COLO668 (cell line): ENCODE measurements at regions not wholly inside any gene's neighbourhood (a gene's known extent, or its start where the extent isn't known, plus 50 kb on each side); places are given as distances from the start of the nearest gene placed in this dataset.
"Not testable (repeated sequence)": the region's sequence is repeated elsewhere in the genome, so short reads cannot be mapped to it uniquely, and the experiment has no call there.

ENCODE experiments used
- DNase-seq: peaks from one replicate; lab custom pipeline; 2025; ENCODE audit not compliant: unreplicated experiment; lab: John Stamatoyannopoulos, UW

DNA sequence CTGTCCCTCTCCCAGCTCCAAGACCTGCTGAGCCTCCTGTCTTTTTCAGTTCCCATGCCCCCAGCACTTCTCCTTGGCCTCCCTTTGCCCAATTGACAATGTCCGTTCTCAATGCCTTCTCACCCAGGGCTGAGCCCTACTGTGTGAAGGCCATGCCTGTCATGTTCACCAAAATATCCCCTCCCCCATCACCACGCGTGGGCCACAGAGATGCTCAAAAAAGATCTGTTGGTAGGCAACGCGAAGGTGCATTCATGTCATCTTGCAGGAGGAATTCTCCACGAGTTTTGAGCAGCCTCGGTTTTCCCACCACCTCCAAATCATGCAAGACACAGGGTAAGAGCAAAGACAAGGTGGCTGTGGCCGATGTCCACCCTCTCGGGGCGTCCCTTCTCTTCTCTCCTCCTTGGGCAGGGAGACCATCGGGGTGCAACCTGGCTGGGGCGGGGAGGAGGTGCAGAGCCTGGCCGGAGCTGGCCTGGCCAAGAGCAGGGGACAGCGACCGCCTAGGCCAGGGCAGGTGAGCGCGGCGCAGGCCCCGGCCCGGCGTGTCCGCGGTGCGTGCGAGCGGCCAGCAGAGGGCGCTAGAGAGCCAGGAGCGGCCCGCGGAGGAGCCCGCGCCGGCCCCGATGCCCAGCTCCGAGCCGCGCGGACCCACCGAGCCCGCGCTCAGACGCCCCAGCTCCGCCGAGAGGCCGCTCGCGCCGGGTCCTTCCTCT is 56.3 kb upstream of the KRTAP5-11 start:
- peak; percentile 26 for DNase-seq

DNA sequence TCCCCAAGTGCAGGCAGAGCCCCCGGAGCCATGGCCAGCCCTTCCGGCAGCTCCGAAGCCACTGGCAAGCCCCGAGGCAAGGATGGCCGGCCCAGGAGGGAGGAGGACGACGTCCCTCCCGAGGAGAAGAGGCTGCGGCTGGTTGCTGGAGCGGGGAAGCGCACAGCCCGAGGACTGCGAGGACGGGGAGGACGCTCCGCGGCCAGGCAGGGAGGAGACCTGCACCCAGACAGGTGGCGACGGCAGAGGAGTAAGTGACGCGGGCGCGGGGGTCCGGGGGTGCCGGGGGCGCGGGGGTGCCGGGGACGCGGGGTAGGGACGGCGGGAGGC is 56.8 kb upstream of the KRTAP5-11 start:
- DNase-seq = peak; percentile 3

DNA sequence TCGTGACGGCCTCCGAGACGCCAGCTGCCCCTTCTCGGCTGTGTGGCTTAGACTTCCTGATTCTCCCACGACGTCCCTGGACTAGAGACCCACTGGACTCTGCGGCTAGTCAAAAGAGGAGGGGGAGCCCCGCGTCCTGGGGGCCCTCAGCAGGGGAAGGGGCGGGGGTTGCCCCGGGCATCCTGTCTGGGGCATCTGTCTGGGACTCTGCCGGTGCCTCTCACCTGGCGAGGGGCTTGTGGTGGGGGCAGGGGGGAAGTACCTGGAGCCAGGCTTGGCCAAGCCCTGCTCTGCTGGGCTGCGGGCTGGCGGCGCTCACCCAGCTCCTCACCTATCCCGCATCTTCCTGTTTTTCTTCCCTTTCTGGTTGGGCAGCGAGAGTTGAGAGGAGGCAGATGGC is 57.2 kb upstream of the KRTAP5-11 start:
- DNase-seq = not testable (repeated sequence)

DNA sequence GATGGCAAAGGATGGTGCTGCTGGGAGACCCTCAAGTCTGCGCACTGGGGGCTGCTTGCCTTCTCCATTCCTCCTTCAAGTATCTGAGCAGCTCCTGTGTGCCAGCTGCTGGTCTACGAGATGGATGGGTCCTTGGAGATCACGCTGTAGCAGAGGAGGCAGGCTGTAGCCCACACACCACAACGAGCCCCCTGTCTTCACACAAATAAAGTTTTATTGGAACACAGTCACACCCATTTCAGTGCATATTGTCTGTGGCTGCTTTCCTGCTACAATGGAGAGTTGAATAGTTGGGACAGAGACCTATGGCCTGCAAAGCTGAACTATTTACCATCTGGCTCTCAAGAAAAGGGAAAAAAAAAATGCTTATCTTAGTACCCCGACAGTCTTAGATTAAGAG is 64.4 kb upstream of the KRTAP5-11 start:
- not testable (repeated sequence) for DNase-seq

DNA sequence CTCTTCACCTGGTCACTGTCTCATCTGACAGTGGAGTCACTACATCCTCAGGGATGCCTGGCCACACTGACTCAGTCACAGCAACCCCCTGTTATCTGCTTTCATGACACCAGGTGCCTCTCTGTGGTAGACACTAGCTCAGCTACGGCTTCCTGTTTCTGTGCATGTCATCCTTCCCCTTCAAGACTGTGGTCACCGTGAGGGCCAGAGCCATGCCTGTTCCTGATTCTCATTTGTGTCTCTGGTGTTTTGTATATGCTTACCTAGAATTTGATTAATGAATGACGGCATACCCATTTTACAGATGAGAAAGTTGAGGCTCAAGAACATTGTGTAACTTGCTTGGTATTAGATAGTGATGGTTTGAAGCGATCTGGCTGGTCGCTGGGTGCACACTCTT is 70.3 kb upstream of the KRTAP5-11 start:
- not testable (repeated sequence) for DNase-seq

DNA sequence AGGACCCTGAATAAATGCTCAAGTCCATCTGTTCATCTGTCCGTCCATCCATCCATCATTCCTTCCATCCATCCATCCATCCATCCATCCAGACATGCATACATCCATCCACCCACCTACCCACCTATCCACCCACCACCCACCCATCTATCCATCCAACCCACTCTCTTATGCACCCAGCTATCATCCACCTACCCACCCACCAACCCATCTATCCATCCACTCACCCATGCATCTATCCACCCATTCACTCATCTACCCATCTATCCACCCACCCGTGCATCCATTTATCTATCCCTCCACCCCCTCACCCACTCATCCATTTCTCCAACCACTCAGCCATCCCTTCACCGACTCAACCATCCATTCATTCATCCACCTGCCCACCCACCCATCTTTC is 71.7 kb upstream of the KRTAP5-11 start:
- DNase-seq = not testable (repeated sequence)

DNA sequence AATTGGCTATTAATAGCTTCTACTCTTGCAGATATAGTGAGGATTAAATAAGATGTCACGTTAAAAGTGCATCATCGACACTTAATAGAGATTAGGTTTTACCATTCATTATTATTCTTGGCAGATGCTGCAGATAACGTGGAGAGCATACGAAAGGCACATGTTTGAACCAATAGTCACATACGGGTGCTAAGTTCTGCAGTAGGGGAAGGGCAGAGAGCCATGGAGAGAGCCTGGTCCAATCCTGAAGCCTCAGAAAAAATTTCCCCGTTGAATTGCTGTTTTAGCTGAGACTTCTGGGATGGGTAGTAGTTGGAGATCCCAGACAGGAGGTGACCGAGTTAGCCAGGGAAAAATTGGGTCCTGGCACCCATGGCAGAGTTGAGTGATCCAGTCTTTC is 72.4 kb upstream of the KRTAP5-11 start:
- not testable (repeated sequence) for DNase-seq

DNA sequence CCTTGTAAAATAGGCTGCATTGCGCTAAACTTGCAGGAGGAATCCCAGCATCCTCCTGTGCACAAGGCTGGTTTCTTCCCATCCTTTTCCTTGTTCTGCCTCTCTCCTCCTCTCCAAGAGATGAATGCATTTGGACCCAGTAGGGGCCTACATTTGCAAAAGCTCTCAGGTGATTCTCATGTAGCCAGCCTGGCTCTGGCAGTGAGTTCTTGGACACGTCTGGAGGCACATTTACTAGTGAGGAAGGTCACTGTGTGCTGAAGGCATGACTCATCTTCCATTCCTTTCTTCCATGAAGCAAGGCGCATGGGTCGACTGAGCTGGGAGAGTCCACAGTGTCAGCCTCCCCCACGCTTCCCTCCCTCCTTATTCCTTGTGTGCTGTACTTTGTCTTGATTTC is 73.8 kb upstream of the KRTAP5-11 start:
- DNase-seq = not testable (repeated sequence)

DNA sequence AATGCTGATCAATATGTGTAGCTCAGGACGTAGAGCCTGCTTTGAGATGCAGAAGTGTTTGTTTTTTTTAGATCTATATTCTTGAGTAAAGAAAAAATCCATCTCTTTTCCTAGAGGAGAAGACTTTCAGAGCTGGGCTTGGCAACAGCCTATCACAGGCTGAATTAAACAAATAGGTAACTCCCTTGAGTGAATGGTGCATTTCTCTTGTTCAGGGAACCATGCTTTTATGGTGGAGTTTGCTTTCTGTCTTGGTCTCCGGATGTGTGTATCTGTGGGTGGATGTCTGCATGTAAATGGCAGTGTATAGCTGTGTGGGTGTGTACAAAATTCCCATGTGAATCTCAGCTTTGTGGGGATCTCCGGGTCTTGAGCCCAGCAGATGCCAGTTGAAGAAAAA is 82.3 kb upstream of the KRTAP5-11 start:
- DNase-seq = not testable (repeated sequence)

DNA sequence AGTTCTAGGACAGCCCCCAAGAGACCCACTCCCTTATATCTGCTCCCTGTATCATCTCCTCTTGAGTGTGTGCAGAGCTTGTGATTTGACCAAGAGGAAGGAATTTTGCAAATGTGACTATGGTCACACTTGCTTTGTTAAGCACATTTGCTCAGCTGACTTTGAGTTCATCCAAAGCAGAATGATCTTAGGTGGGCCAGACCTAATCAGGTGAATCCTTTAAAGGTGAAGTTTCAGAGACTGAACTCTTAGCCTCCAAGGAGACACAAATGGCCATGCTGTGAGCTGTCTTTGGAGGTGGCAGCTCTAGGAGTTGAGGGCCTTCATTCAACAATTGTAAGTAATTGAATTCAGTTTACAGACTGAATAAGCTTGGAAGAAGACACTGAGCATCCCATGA is 115.4 kb upstream of the KRTAP5-11 start:
- not testable (repeated sequence) for DNase-seq

DNA sequence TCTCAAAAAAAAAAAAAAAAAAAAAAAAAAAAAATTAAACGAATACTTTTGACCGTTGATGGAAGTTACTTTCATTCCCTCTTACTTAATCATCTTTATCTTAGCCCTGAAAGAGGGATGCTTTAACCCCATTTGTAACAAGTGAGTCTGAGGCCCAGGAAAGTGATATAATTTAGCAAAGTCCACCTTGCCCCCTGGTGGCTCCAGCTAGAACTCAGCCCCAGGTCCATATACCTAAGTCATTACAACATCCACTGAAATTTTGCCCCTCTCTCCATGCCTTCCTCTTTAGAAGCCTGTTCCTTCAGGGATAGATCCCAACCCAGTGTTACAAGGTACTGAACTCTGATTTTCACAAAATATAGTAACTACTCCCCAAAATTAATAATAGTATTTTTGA is 116.3 kb upstream of the KRTAP5-11 start:
- DNase-seq = not testable (repeated sequence)

DNA sequence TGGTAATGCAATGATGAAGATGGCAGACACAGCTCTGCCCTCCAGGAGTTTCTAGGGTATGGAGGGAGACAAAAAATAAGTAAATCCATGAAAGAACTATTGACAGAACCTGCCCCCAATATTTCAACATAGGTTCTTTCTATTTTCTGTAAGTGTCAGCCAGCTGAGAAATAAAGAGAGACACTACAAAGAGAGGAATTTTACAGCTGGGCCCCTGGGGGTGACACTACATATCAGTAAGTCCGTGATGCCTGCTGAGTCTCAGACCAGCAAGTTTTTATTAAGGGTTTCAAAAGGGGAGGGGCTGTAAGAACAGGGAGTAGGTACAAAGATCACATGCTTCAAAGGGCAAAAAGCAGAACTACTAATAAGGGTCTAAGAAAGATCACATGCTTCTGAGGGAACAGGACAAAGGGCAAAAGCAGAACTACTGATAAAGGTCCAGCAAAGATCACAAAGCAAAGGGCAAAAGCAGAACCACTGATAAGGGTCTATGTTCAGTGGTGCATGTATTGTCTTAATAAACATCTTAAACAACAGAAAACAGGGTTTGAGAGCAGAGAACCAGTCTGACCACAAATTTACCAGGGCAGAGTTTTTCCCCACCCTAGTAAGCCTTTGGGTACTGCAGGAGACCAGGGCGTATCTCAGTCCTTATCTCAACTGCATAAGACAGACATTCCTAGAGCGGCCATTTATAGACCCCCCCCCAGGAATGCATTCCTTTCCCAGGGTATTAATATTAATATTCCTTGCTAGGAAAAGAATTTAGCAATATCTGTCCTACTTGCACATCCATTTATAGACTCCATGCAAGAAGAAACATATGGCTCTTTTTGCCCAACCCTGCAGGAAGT is 119.0 kb upstream of the KRTAP5-11 start:
- DNase-seq = not testable (repeated sequence)

DNA sequence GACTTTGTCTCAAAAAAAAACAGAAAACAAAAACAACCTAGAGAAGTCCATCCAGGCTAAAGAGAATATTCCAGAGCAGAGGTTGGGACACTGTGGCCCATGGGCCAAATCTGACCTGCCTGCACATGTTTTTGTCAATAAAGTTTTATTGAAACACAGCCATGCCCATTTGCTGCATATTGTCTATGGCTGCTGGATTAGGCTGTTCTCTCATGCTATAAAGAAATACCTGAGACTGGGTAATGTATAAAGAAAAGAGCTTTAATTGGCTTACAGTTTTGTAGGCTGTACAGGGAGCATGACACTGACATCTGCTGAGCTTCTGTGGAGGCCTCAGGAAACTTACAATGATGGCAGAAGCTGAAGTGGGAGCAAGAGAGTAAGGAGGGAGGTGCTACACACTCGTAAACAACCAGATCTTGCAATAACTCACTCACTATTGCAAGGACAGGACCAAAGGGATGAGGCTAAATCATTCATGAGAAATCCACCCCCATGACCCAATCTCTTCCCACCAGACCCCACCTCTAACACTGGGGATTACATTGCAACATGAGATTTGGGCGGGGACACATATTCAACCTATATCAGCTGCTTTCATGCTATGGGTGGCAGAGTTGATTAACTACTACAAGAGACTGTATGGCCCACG is 122.5 kb upstream of the KRTAP5-11 start:
- DNase-seq = not testable (repeated sequence)

DNA sequence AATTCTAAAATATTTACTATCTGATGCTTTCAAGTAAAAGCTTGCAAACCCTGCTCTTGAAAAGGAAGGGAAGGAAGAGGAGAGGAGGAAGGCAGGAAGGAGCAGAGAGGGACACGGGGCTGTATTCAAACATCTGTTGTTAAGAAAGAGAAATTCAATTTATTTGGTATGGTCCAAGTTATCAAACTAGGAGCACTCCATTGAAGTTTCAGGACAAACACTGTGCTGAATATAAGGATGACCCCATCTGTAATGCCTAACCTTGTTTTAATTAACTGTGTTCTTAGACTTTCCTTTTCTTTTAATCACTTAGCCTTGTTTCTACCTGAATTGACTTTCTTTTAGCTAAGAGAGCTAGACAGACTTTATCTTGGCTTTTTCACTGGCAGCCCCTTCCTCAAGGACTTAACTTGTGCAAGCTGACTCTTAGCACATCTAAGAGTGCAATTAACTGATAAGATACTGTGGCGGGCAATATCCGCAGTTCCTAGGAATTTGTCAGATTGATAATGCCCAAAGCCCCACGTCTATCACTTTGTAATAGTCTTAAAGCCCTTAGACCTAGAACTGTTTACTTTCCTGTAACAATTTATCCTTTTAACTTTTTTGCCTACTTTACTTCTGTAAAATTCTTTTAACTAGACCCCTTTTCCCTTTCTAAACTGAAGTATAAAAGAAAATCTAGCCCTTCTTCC is 123.2 kb upstream of the KRTAP5-11 start:
- DNase-seq = not testable (repeated sequence)

DNA sequence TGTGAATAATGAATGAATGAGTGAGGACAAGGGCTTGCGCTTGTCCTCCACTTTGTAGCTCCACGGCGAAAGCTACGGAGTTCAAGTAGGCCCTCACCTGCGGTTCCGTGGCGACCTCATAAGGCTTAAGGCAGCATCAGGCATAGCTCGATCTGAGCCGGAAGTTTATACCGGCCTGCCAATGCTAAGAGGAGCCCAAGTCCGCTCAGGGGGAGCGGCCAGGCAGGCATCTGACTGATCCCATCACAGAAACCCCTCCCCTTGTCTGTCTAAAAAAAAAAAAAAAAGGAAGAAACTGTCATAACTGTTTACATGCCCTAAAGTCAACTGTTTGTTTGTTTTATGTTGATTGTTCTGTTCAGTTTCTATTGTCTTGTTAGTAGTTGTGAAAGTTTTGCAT is 124.4 kb upstream of the KRTAP5-11 start:
- DNase-seq = not testable (repeated sequence)

DNA sequence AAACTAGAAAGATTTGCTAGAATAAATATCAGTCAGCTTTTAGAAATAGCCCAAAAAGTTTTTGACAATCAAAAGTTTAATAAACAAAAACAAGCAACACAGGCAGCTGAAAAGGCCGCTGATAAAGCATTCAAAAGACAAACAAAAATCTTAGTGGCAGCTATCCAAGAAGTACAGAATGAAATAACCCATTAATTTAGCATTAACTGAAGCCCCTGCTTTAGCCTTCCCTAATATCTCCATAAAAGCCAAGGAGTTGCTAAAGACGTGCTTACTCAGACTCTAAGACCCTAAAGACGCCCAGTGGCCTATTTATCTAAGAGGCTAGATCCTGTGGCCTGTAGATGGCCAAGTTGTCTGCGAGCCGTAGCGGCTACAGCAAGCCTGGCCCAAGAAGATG is 123.5 kb upstream of the DEFB108B start:
- DNase-seq = not testable (repeated sequence)

DNA sequence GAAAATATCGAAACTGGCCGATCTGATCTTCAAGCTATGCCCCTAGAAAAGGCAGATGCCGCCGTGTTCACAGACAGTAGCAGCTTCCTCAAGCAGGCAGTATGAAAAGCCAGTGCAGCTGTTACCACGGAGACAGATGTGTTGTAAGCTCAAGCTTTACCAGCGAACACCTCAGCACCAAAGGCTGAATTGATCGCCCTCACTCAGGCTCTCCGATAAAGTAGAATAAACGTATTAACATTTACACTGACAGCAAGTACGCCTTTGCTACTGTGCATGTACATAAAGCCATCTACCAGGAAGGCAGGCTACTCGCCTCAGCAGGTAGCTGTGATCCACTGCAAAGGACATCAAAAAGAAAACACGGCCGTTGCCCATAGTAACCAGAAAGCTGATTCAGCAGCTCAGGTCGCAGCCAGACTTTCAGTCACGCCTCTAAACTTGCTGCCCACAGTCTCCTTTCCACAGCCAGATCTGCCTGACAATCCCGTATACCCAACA is 122.8 kb upstream of the DEFB108B start:
- not testable (repeated sequence) for DNase-seq

DNA sequence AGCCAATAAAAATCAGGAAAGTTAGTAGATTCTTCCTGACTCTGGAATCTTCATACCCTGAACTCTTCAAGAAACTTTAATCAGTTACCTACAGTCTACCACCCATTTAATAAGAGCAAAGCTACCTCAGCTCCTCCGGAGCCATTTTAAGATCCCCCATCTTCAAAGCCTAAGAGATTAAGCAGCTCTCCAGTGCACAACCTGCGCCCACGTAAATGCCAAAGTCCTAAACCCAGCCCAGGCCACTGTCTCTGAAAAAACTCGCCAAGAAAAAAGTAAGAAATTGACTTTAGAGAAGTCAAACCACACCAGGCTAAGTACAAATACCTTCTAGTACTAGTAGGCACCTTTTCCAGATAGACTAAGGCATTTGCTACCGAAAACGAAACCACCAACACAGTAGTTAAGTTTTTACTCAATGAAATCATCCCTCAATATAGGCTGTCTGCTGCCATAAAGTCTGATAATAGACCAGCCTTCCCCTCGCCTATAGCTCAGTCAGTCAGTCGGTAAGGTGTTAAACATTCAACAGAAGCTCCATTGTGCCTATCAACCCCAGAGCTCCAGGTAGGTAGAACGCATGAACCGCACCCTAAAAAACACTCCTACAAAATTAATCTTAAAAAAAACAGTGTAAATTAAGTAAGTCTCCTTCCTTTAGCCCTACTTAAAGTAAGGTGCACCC is 122.2 kb upstream of the DEFB108B start:
- not testable (repeated sequence) for DNase-seq

DNA sequence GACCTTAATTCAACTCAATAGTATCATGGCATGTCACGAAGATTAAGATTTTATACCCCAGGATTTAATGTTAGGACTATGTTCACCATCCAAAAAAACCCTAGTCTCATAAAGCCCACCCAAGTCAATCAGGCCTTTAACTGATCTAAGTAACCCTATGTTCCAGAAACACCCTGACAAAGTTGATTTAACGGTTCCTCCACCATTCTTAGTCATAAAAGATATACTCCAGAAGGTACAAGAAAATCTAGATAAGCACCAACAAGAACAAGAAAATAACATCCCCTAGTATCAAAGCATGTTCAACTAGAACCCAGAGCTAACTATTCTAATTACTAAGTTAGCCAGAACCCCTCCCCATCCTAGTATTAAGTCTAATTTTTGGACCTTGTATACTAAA is 120.7 kb upstream of the DEFB108B start:
- DNase-seq = not testable (repeated sequence)

DNA sequence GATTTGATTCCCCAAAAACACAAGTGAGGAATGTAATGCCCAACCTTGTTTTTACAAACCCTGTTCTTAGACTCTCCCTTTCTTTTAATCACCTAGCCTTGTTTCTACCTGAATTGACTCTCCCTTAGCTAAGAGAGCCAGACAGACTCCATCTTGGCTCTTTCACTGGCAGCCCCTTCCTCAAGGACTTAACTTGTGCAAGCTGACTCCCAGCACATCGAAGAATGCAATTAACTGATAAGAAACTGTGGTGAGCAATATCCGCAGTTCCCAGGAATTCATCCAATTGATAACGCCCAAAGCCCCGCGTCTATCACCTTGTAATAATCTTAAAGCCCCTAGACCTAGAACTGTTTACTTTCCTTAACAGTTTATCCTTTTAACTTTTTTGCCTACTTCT is 120.2 kb upstream of the DEFB108B start:
- DNase-seq = not testable (repeated sequence)
